HS-27A (cell line): ENCODE measurements at regions not wholly inside any gene's neighbourhood (a gene's known extent, or its start where the extent isn't known, plus 50 kb on each side); places are given as distances from the start of the nearest gene placed in this dataset.
"Not testable (repeated sequence)": the region's sequence is repeated elsewhere in the genome, so short reads cannot be mapped to it uniquely, and the experiment has no call there.

Experiments used
- DNase-seq: peaks from one replicate; pipeline ENCODE4 v3.0.0-alpha.2; 2012; ENCODE audit warnings: low read depth, missing footprints

DNA sequence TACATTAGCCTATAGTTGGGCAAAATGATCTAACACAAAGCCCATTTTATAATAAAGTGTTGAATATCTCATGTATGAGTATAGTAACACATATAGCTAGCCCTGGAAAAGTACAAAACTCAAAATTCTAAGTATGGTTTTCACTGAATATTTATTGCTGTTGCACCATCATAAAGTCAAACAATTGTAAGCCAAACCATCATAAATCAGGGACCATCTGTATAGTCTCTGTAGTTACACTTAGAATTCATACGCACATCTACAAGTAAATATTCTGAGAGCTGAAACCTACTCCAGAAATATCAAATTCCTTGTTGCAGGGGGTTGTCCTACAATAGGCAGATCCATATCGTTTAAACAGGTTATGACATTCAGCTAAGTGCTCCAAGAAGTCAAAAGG is 817.3 kb downstream of the BCKDHB start:
- DNase-seq = no peak

DNA sequence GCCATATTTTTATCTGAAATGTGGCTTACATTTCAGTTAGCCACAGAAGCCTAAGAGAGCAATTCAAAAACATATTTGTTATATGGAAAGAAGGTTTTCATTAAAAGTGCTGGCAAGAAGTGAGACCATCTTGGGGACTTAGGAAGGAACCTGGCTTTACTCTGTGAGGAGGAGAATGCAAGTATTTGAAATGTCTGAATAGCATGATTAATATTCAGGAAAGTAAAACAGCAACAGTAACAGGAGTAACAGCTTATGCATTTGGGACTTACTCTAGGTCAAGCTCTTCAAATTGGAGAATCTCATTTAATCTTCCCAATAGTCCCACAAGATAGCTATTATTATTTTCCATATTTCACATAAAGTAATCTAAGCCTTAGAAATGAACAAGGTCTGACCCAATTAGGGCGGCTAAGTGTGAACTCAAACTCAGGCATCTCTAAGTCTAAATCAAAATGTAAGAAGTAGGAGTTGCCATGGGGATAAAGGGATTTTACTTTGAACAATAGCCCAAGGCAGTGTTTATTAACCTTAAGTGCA is 816.5 kb downstream of the BCKDHB start:
- DNase-seq = no peak

DNA sequence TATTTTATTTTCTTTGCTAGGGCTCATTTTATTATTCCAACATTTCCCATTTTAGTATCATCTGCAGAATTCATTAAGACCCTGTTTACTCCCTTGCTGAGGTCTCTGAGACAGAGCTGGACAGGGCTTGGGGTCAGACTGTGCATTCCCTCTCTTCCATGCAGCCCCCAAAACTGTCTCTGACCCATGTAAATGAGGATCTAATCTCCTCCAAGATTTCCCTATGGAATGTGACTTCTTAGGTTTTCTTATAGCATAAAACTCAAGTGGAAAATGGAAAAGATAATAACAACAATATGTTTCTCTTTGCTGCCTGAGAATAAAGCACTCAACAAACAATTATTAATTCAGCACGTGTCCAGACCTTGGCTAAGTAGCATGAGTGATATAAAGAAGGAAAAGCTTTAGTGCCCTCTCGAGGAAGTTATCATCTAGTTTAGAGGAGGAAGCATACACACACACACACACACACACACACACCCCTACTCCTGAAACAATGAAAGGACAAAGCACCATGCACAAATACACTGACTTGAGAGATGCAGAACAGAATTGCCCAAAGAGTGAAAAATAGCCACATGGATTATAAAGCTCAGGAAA is 815.5 kb downstream of the BCKDHB start:
- DNase-seq = no peak

DNA sequence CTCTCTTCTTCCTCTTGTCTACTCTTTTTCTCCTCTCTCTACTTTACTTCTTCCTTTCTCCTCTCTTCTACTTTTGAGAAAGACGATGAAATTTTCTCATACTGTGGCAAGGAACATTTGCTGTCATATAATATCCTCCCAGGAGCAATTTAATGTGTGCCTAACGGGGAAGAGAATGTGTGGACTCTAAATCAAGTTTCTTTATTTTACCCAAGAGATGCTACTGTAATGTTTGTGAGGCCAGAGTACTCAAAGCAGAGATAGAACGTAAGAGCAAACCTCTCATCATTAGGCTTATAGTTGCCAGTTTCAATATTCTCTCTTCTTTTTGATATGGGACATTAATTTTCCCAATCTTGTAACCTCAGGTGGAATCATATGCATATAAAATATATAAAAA is 801.4 kb downstream of the BCKDHB start:
- DNase-seq = no peak

DNA sequence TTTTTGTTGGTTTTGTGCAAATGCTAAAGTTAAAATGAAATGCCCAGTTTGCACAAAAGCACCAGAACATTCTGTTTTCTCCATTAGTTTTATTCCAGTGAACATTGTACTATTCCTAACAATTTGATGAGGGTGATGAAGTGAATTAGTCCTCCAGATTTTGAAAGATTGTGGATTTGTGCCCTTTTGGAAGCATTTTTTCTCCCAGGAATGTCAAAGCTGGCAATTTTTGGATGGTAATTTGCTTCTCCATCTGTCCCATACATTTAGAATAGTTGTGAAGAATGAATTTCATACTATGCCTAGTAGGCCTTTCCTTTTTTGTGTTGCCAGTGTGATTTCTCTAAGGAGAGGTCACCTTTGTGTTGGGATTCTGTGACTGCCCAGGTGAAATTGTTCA is 797.2 kb downstream of the BCKDHB start:
- DNase-seq = no peak

DNA sequence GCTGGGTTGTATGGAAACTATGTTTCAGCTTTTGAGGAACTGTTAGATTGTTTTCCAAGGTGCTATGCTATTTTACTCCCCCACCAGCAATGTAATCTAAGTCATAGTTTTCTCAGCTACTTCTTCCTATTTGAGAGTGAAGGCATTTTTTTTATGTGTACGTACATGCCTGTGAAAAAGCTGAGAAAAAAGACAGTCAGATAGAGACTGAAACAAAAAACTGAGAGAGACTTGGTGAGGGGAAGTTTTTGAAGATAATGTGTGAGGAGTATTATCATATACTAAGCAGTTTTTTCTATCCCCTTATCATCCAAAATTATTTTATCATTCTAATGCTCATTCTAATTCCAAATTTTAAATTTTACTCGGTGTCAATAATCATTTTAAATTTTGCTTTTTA is 780.0 kb downstream of the BCKDHB start:
- no peak for DNase-seq

DNA sequence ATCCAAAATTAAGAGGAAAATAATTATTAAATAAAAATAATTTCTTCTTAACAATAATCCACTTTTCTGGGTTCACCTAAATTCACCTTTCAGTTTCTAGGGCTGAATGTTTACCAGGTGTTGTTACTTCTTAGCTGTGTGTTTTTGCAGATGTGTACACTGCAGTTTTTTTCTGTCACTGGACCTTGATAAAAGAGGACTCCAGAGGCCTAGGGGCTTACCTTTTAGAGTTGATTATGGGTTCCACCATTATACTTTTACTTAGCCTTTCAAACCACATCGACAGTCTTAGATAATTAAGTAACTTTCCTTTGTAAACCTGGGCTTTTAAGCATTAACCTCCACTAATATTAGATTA is 766.5 kb downstream of the BCKDHB start:
- DNase-seq = no peak

- DNase-seq = no peak
Measured at GRCh38 chr6:80872199-80872950, 765.9 kb downstream of the BCKDHB start.

DNA sequence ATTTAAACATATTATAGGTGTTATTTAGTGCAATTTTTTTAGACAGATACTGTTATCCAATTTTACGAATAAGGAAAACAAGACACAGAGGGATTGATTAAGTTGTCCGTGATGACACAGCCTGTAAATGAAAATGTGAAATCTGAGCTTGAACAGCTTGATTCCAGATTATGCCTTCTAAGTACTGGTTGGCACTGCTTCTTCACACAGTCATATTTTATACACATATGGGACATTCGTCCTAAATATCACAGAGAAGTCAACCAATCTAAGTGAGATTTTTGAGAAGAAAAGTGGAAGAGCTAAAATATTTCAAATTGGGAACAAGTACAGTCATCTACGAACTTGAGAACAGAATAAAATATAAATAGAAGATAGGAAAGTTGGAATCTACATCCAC is 756.3 kb downstream of the BCKDHB start:
- DNase-seq = no peak

DNA sequence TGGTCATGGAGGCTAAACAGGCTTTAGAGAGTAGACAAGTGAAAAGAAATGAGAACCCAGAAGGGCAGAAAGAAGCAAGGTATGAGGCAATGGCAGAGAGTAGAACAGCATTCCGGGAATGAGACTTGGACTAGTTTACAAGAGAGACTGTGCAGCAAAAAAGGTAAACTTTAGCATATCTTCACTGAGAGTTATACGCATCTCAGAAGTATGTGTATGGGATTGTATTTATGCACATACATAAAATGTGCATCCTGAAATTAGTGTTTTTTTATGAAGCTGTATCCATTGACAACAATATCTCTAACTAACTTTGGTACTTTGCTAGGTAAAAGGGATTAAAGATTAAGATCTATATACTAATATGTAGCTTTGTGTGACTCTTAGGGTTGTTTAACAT is 753.6 kb downstream of the BCKDHB start:
- DNase-seq = no peak

GRCh38 chr6:80847973-80848372 is 741.5 kb downstream of the BCKDHB start:
- not testable (repeated sequence) for DNase-seq

DNA sequence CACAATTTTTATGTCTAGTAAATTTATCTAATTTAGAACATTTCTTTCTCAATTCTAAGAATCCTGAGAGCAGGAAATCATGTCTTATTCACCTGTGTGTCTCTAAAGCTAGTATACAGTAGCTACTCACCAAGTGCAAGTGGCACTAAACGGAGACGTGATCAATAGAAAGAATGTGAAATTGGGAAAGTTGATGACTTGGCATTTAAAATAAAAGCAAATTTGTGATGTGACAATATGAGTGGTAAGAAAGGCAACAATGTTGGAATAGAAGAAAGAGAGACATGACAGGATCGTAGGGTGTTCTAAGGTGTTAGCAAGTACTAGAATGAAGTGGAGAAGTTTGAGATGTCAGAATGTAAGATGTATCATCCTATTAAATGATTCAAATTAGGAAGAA is 725.9 kb downstream of the BCKDHB start:
- DNase-seq = no peak

DNA sequence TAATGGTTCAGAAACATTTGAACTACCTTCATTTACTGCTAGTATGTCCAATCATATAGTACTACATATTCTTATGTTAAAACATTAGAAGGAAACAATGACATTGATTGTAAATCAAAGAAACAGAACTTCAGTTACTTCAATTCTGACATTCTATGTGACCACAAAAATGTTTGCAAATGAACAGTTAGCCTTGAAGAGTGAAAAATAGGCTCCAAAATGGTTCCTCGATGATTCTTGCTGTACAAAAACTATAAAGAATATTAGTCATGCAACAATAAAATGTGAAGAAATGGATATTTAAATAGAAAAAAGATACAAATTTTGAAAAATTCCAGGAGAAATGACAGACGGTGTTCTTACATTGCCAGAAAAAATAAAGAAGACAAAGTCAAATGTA is 686.9 kb downstream of the BCKDHB start:
- no peak for DNase-seq

DNA sequence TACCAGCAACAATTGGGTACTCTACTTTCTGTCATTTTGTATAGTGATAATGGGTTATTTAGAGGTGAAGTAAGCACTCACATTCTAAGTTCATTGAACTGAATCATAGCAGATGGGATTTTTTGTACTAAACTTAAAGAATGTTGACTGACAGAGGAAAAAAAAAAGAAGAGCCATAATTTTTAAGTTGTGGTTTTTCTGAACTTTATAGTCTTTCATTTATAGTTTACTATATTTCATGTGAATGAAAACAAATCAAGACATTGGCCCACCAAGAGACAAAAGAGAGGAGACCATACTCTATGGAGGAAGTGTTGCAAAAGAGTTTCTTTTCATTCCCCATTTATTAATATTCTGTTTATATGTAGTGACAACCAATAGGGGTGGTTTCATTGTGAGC is 685.7 kb downstream of the BCKDHB start:
- no peak for DNase-seq

- no peak for DNase-seq
Measured at GRCh38 chr6:80789912-80790570, 683.6 kb downstream of the BCKDHB start.

DNA sequence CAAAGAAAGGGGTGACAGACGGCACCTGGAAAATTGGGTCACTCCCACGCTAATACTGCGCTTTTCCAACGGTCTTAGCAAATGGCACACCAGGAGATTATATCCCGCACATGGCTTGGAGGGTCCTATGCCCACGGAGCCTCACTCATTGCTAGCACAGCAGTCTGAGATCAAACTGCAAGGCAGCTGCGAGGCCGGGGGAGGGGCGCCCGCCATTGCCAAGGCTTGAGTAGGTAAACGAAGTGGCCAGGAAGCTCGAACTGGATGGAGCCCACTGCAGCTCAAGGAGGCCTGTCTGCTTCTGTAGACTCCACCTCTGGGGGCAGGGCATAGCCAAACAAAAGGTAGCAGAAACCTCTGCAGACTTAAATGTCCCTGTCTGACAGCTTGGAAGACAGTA is 676.8 kb downstream of the BCKDHB start:
- not testable (repeated sequence) for DNase-seq

- DNase-seq = no peak
Measured at GRCh38 chr6:80771941-80772340, 665.5 kb downstream of the BCKDHB start.

DNA sequence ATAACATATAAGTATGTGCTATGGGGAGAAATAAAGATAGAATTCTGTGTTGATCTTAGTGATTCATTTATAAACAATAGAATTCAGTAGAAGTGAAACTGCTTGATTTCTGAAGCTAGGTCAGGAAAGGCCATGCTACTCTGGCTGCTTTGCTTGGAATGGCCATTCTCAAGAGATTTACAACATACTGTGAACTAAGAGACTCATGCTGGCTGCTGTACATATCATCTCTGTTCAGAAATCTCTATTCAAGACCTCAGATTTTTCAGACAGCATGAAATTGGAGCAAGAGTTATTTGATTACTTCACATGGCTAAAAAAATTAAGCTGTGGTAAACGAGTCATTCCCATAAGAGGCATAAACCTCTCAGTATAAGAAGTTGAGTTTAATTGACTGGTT is 662.6 kb downstream of the BCKDHB start:
- no peak for DNase-seq

GRCh38 chr6:80767808-80768207 is 661.3 kb downstream of the BCKDHB start:
- peak; percentile 63 for DNase-seq

DNA sequence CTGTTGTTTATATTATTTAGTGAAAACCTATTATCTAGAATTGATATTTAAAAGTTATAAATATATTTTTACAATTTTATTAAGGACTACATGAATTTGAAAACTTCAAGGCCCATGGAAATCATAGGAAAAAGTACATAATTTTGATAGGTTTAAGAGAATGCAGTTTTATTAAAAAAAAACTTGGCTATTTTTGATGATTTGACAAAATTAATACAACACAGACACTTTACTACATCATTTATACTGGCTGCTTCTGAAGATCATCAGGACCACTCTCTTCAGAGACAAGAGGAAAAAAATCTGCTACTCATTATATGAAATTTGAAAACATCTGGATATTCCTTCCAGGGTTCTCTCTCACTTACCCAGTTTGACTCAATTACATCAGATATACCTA is 637.7 kb downstream of the BCKDHB start:
- DNase-seq = no peak

DNA sequence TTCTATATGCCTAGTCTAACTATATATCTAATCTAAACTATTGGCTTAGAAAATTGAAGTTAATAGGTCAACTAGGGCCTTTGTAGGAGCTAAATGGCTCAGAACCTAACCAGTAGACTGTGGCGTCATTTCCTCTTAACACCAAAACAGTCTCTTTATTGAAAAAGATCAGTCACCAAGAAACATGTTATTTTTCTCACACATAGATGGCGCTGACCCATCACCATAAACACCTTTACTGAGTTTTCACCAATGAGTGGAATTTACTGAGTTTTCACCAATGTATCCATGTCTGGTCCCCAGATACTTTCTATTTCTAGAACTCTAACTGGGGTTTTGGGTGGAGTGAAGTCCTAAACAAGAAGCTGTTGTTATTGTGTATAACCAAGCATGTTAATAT is 636.0 kb downstream of the BCKDHB start:
- no peak for DNase-seq

DNA sequence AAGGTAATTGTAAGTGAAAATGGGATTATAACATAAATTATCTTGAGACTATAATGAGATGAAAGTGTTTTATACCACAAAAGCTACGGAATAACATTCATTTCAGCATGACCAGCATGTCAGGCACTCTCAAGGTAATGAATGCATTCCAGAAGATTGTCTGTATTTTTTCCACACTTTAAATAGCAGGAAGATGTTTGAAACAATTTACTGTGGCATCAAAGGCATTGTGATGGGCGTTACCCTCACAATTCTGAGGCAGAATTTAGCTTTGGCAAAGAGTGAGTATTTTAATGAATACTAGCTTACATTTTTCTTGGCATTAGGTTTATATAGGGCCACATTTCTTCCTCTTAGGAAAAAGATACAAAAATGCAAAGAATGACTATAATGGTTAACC is 627.2 kb downstream of the BCKDHB start:
- DNase-seq = no peak

DNA sequence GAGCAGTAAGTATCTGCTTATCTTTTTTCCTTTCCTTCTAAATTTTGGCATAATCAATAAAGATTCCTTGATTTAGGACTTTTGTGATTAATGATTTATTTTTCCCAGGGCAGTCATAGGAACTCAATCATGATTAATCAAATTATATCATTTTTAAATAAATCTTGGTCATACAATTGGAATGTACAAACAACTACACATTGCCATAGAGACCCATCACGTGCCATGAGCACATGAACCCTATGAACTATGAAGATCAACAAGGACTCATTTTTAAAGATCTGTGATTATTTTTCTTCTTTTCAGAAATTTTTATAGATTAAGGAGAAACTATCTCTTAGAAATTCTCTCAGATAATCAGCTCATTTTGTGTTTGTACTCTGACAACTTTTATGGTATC is 622.4 kb downstream of the BCKDHB start:
- no peak for DNase-seq
